ENCODE measurements at regions not wholly inside any gene's neighbourhood (a gene's known extent, or its start where the extent isn't known, plus 50 kb on each side); places are given as distances from the start of the nearest gene placed in this dataset.

- peak; percentile 6 for DNase-seq (ENCODE audit: insufficient read length, low spot score)
- TF ChIP-seq PAX5 (IDR thresholded peaks at IDR 0.05; ENCODE audit: insufficient read depth, low read length, severe bottlenecking), result no peak
- TF ChIP-seq SPI1 (IDR thresholded peaks at IDR 0.05; ENCODE audit: low read depth, low read length), result no peak
- TF ChIP-seq TAF1 (IDR thresholded peaks at IDR 0.05; ENCODE audit: low read depth, low read length), result no peak
- TF ChIP-seq POU2F2 (IDR thresholded peaks at IDR 0.05; ENCODE audit: low read depth, low read length), result no peak
- no peak for TF ChIP-seq POLR2A (IDR thresholded peaks at IDR 0.05; ENCODE audit: low read depth, low read length)
- no peak for TF ChIP-seq POLR2AphosphoS5 (IDR thresholded peaks at IDR 0.05; ENCODE audit: low read depth, low read length)
- no peak for FAIRE-seq
Measured at GRCh38 chr4:85147481-85148076, 181.1 kb upstream of the WDFY3 start.

- no peak for TF ChIP-seq POU2F2 (IDR thresholded peaks at IDR 0.05; ENCODE audit: low read depth, low read length)
- no peak for TF ChIP-seq TAF1 (IDR thresholded peaks at IDR 0.05; ENCODE audit: low read depth, low read length)
- TF ChIP-seq PAX5 (IDR thresholded peaks at IDR 0.05; ENCODE audit: insufficient read depth, low read length, severe bottlenecking), result no peak
- TF ChIP-seq POLR2AphosphoS5 (IDR thresholded peaks at IDR 0.05; ENCODE audit: low read depth, low read length), result no peak
- TF ChIP-seq POLR2A (IDR thresholded peaks at IDR 0.05; ENCODE audit: low read depth, low read length), result no peak
- TF ChIP-seq SPI1 (IDR thresholded peaks at IDR 0.05; ENCODE audit: low read depth, low read length), result no peak
- FAIRE-seq, result no peak
- DNase-seq (ENCODE audit: insufficient read length, low spot score), result no peak
Measured at GRCh38 chr4:85149676-85150075, 183.2 kb upstream of the WDFY3 start.

DNA sequence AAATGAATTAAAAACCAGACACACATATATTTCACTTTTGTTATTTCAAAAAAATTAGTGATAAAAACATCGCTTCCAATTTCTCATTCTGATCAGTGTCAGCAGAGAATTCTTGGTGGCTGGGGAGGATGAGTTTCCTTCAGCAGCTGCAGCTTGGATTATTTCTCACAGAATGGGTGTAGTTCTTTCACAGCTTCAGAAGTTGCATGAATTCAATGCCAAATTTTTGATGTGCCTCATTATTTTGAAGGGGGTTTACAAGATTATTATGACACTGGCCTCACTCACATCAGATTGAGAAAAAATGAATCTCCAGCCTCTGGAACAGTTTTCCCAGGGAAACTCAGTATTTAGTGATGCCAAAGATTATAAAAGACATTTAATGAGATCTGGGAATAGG is 184.9 kb upstream of the WDFY3 start:
- FAIRE-seq (no peak), DNase-seq (ENCODE audit: insufficient read length, low spot score) (no peak)
- no peak for TF ChIP-seq POU2F2 (IDR thresholded peaks at IDR 0.05; ENCODE audit: low read depth, low read length)
- TF ChIP-seq TAF1 (IDR thresholded peaks at IDR 0.05; ENCODE audit: low read depth, low read length), result no peak
- no peak for TF ChIP-seq PAX5 (IDR thresholded peaks at IDR 0.05; ENCODE audit: insufficient read depth, low read length, severe bottlenecking)
- TF ChIP-seq POLR2A (IDR thresholded peaks at IDR 0.05; ENCODE audit: low read depth, low read length), result no peak
- TF ChIP-seq SPI1 (IDR thresholded peaks at IDR 0.05; ENCODE audit: low read depth, low read length), result no peak

- FAIRE-seq, result no peak
- DNase-seq (ENCODE audit: insufficient read length, low spot score), result no peak
Measured at GRCh38 chr4:85151786-85152185, 185.3 kb upstream of the WDFY3 start.

DNA sequence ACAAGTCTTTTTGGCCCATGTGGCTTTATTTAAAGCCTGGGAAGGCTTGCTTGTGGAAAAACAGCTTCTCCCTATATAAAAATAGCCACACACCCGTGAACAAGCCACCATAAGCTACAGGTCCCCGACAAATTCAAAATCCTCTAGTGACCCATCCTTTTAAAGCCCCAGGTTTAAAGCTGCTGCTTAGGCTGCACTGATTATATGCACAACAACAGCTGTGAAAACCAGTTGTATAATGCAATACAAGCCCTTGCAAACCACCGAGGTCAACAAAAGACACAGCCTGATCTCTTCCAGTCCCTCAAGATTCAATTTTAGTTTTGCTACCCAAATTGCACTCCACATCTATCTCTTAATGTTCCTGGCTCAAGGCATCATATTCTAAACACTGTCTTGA is 186.0 kb upstream of the WDFY3 start:
- TF ChIP-seq PAX5 (IDR thresholded peaks at IDR 0.05; ENCODE audit: insufficient read depth, low read length, severe bottlenecking) (no peak), SPI1 (IDR thresholded peaks at IDR 0.05; ENCODE audit: low read depth, low read length) (no peak), POU2F2 (IDR thresholded peaks at IDR 0.05; ENCODE audit: low read depth, low read length) (no peak), TAF1 (IDR thresholded peaks at IDR 0.05; ENCODE audit: low read depth, low read length) (no peak), POLR2AphosphoS5 (IDR thresholded peaks at IDR 0.05; ENCODE audit: low read depth, low read length) (no peak), POLR2A (IDR thresholded peaks at IDR 0.05; ENCODE audit: low read depth, low read length) (no peak)
- FAIRE-seq, result no peak
- DNase-seq (ENCODE audit: insufficient read length, low spot score), result no peak

More at GRCh38 chr4:85151786-85152185, 185.3 kb upstream of the WDFY3 start:
- TF ChIP-seq POU2F2 (IDR thresholded peaks at IDR 0.05; ENCODE audit: low read depth, low read length) (no peak), POLR2AphosphoS5 (IDR thresholded peaks at IDR 0.05; ENCODE audit: low read depth, low read length) (no peak)

GRCh38 chr4:85153221-85153620 is 186.7 kb upstream of the WDFY3 start:
- FAIRE-seq, result no peak
- no peak for DNase-seq (ENCODE audit: insufficient read length, low spot score)
- TF ChIP-seq TAF1 (IDR thresholded peaks at IDR 0.05; ENCODE audit: low read depth, low read length) (no peak), POU2F2 (IDR thresholded peaks at IDR 0.05; ENCODE audit: low read depth, low read length) (no peak), SPI1 (IDR thresholded peaks at IDR 0.05; ENCODE audit: low read depth, low read length) (no peak), POLR2AphosphoS5 (IDR thresholded peaks at IDR 0.05; ENCODE audit: low read depth, low read length) (no peak), POLR2A (IDR thresholded peaks at IDR 0.05; ENCODE audit: low read depth, low read length) (no peak), PAX5 (IDR thresholded peaks at IDR 0.05; ENCODE audit: insufficient read depth, low read length, severe bottlenecking) (no peak)

DNA sequence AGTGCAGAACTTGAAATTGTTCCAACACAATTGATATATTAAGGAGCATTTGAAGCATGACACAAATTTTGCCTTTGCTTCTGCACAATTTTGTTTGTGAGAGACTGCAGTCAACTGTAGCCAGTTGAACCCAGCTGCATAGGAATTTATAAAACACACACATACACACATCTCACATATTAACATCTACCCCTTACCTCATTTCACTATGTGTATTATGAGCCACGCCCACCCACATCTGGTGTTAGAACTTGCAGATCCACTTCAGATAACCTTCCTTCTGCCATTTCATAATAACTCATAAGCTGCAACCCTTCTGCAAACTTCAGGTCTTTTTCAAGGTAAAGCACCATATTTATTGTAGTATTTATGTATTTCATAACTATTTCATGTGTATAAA is 188.1 kb upstream of the WDFY3 start:
- no peak for TF ChIP-seq POLR2A (IDR thresholded peaks at IDR 0.05; ENCODE audit: low read depth, low read length)
- no peak for TF ChIP-seq POU2F2 (IDR thresholded peaks at IDR 0.05; ENCODE audit: low read depth, low read length)
- TF ChIP-seq POLR2AphosphoS5 (IDR thresholded peaks at IDR 0.05; ENCODE audit: low read depth, low read length), result no peak
- TF ChIP-seq TAF1 (IDR thresholded peaks at IDR 0.05; ENCODE audit: low read depth, low read length), result no peak
- no peak for TF ChIP-seq PAX5 (IDR thresholded peaks at IDR 0.05; ENCODE audit: insufficient read depth, low read length, severe bottlenecking)
- TF ChIP-seq SPI1 (IDR thresholded peaks at IDR 0.05; ENCODE audit: low read depth, low read length), result no peak
- DNase-seq (ENCODE audit: insufficient read length, low spot score) (no peak), FAIRE-seq (no peak)

GRCh38 chr4:85165808-85166207 is 199.3 kb upstream of the WDFY3 start:
- DNase-seq (ENCODE audit: insufficient read length, low spot score), result no peak
- TF ChIP-seq POU2F2 (IDR thresholded peaks at IDR 0.05; ENCODE audit: low read depth, low read length), result no peak
- TF ChIP-seq TAF1 (IDR thresholded peaks at IDR 0.05; ENCODE audit: low read depth, low read length), result no peak
- no peak for TF ChIP-seq SPI1 (IDR thresholded peaks at IDR 0.05; ENCODE audit: low read depth, low read length)
- TF ChIP-seq POLR2A (IDR thresholded peaks at IDR 0.05; ENCODE audit: low read depth, low read length), result no peak
- no peak for TF ChIP-seq POLR2AphosphoS5 (IDR thresholded peaks at IDR 0.05; ENCODE audit: low read depth, low read length)
- no peak for TF ChIP-seq PAX5 (IDR thresholded peaks at IDR 0.05; ENCODE audit: insufficient read depth, low read length, severe bottlenecking)
- no peak for FAIRE-seq

DNA sequence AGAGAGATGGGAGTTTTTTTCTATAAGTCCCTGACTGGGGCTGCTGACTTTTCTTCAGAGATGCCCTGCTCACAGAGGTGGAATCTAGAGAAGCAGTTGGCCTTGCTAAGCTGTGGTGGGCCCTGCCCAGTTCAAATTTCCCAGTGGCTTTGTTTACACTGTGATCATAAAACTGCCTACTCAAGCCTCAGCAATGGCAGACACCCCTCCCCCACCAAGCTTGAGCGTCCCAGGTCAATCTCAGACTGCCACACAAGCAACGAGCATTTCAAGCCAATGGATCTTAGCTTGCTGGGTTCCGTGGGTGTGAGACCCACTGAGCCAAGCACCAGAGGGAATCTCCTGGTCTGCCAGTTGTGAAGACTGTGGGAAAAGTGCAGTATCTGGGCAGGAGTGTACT is 199.8 kb upstream of the WDFY3 start:
- DNase-seq (ENCODE audit: insufficient read length, low spot score) (no peak), FAIRE-seq (no peak)
- TF ChIP-seq TAF1 (IDR thresholded peaks at IDR 0.05; ENCODE audit: low read depth, low read length), result no peak
- no peak for TF ChIP-seq PAX5 (IDR thresholded peaks at IDR 0.05; ENCODE audit: insufficient read depth, low read length, severe bottlenecking)
- TF ChIP-seq POU2F2 (IDR thresholded peaks at IDR 0.05; ENCODE audit: low read depth, low read length), result no peak
- no peak for TF ChIP-seq POLR2A (IDR thresholded peaks at IDR 0.05; ENCODE audit: low read depth, low read length)
- TF ChIP-seq POLR2AphosphoS5 (IDR thresholded peaks at IDR 0.05; ENCODE audit: low read depth, low read length), result no peak
- no peak for TF ChIP-seq SPI1 (IDR thresholded peaks at IDR 0.05; ENCODE audit: low read depth, low read length)

DNA sequence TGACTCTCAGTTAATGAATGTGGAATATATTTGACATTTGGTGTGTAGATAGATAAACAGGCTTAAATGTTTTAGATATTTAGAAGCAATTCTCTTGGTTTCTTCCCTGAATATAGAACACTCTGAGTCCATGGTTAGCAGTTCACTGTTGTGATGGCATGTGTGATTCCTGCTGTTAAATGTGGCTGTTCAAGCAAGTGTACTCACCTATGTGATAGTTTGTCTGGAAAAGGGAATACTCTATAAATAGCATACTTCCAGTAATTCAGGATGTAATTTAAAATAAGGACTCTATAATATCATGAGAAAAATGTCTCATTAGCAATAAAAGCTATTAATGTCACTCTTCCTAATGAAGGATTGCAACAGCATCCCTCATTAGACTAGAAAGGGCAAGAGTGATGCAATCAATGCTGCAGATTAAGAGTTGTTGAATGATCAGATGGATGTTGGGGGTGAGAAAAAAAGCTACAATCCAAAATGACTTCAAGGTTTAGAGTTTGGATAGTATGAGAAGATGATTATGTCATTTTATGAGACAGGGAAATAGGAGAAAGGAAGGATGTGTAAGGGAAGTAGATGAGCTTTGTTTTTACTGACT is 201.8 kb upstream of the WDFY3 start:
- DNase-seq (ENCODE audit: insufficient read length, low spot score) (no peak), FAIRE-seq (no peak)
- TF ChIP-seq TAF1 (IDR thresholded peaks at IDR 0.05; ENCODE audit: low read depth, low read length) (no peak), POU2F2 (IDR thresholded peaks at IDR 0.05; ENCODE audit: low read depth, low read length) (no peak), SPI1 (IDR thresholded peaks at IDR 0.05; ENCODE audit: low read depth, low read length) (no peak), POLR2A (IDR thresholded peaks at IDR 0.05; ENCODE audit: low read depth, low read length) (no peak)

Data from GM12891 (cell line).